HFFc6 (cell line): ENCODE measurements at regions not wholly inside any gene's neighbourhood (a gene's known extent, or its start where the extent isn't known, plus 50 kb on each side); places are given as distances from the start of the nearest gene placed in this dataset.
A peak's percentile ranks its signal among the peaks of the same experiment; 100 is the strongest.

Experiments used
- DNase-seq: peaks from one replicate; pipeline ENCODE4 v3.0.0-alpha.2; 2018
- H3K27ac Mint-ChIP-seq: 2 replicates; pipeline ENCODE4 v1.8.0; 2020; ENCODE audit warnings: mild to moderate bottlenecking, mixed read lengths
- H3K27me3 Mint-ChIP-seq: 2 replicates; pipeline ENCODE4 v1.8.0; 2021; ENCODE audit warnings: mild to moderate bottlenecking, moderate library complexity, mixed read lengths; ENCODE audit not compliant: insufficient read depth
- H3K36me3 Mint-ChIP-seq: 2 replicates; pipeline ENCODE4 v1.8.0; 2021; ENCODE audit warnings: low read depth, mixed read lengths
- H3K4me1 Mint-ChIP-seq: 2 replicates; pipeline ENCODE4 v1.8.0; 2020; ENCODE audit warnings: low read depth, mixed read lengths
- H3K4me3 Mint-ChIP-seq: 2 replicates; pipeline ENCODE4 v1.8.0; 2020; ENCODE audit warnings: mild to moderate bottlenecking, moderate library complexity, mixed read lengths
- H3K9me3 Mint-ChIP-seq: 2 replicates; pipeline ENCODE4 v1.8.0; 2020; ENCODE audit warnings: mild to moderate bottlenecking, mixed read lengths
- CTCF ChIP-seq: fragments of 200-600 bp; sonication (generic); IDR thresholded peaks from 2 replicates; pipeline ENCODE4 v1.5.0; 2021; ENCODE audit warnings: antibody characterized with exemption, mild to moderate bottlenecking

GRCh38 chr14:21846227-21846885 is 172.7 kb upstream of the OR4E1 start:
- Mint-ChIP-seq H3K27ac (no peak overlapping the region), H3K9me3 (peaks cover 53% of the 10 kb centered on the region), H3K36me3 (peaks cover 9% of the 10 kb centered on the region; the same call in 1 of the 2 replicates), H3K27me3 (no peaks in the 10 kb centered on the region; the same call in 1 of the 2 replicates), H3K4me1 (no peaks in the 10 kb centered on the region), H3K4me3 (no peak overlapping the region)
- peak; percentile 60 for TF ChIP-seq CTCF
- no peak for DNase-seq

- DNase-seq, result no peak
- Mint-ChIP-seq H3K4me3 (no peak overlapping the region), H3K9me3 (peaks cover 48% of the 10 kb centered on the region), H3K27ac (no peak overlapping the region), H3K27me3 (no peaks in the 10 kb centered on the region), H3K36me3 (peaks cover 6% of the 10 kb centered on the region; the same call in 1 of the 2 replicates), H3K4me1 (no peaks in the 10 kb centered on the region)
- TF ChIP-seq CTCF, result no peak
Measured at GRCh38 chr14:21840765-21841164, 167.1 kb upstream of the OR4E1 start.

- Mint-ChIP-seq H3K36me3 (peaks cover 6% of the 10 kb centered on the region; the same call in 1 of the 2 replicates), H3K9me3 (peaks cover 34% of the 10 kb centered on the region), H3K4me1 (no peaks in the 10 kb centered on the region), H3K27me3 (no peaks in the 10 kb centered on the region; the same call in 1 of the 2 replicates), H3K27ac (no peak overlapping the region), H3K4me3 (no peak overlapping the region)
- TF ChIP-seq CTCF, result no peak
- DNase-seq, result no peak
Measured at GRCh38 chr14:21833836-21834235, 160.2 kb upstream of the OR4E1 start.

- Mint-ChIP-seq H3K27me3 (no peaks in the 10 kb centered on the region), H3K27ac (no peak overlapping the region), H3K4me1 (no peaks in the 10 kb centered on the region), H3K4me3 (no peak overlapping the region), H3K36me3 (peaks cover 4% of the 10 kb centered on the region; the same call in 1 of the 2 replicates), H3K9me3 (peaks cover 38% of the 10 kb centered on the region)
- no peak for DNase-seq
- TF ChIP-seq CTCF, result no peak
Measured at GRCh38 chr14:21825845-21826244, 152.2 kb upstream of the OR4E1 start.

- Mint-ChIP-seq H3K27me3 (no peaks in the 10 kb centered on the region), H3K9me3 (peaks cover 44% of the 10 kb centered on the region), H3K27ac (no peak overlapping the region), H3K4me1 (no peaks in the 10 kb centered on the region), H3K36me3 (peaks cover 4% of the 10 kb centered on the region; the same call in 1 of the 2 replicates), H3K4me3 (no peak overlapping the region)
- TF ChIP-seq CTCF, result peak; percentile 45; the same call in 1 of the 2 replicates
- DNase-seq, result no peak
Measured at GRCh38 chr14:21825149-21825743, 151.6 kb upstream of the OR4E1 start.
